ENCODE measurements at regions not wholly inside any gene's neighbourhood (a gene's known extent, or its start where the extent isn't known, plus 50 kb on each side); places are given as distances from the start of the nearest gene placed in this dataset.

GRCh38 chr17:71482625-71483024 lies 638.2 kb upstream of the SOX9 start:
- WGBS, 2 experiments (ENCODE audit: extremely low coverage in 1 of 2, insufficient coverage in 1 of 2, insufficient read length in 1 of 2, insufficient replicate concordance in 2 of 2, low coverage in 1 of 2, low lambda C conversion rate in 2 of 2, missing lambda C conversion rate in 1 of 2): 94% methylated on average over 1 of the region's 1 CpG; no CpG with 5 or more reads in 1 of the 2 experiments
- Histone ChIP-seq H3K79me2 (ENCODE audit: control insufficient read depth in 1 of 2, insufficient read depth in 2 of 2, low read length in 2 of 2) (no peaks in the 10 kb centered on the region), H2AFZ (ENCODE audit: low read length) (no peak overlapping the region), H2BK15ac (ENCODE audit: low read length) (no peak overlapping the region), H3K4me3 (ENCODE audit: extremely low read depth in 1 of 4, insufficient read depth in 2 of 4, low read depth in 3 of 4, low read length in 4 of 4) (no peak overlapping the region), H3K27me3 (replicated peaks in 1 of 4; ENCODE audit: control insufficient read depth in 3 of 4, extremely low read depth in 1 of 4, insufficient read depth in 3 of 4, low read length in 3 of 4) (no peaks in the 10 kb centered on the region), H3K36me3 (ENCODE audit: control insufficient read depth in 2 of 4, insufficient read depth in 4 of 4, low read length in 3 of 4) (no peaks in the 10 kb centered on the region), H3K4me2 (ENCODE audit: insufficient read depth in 1 of 2, low read depth in 2 of 2, low read length in 2 of 2) (no peak overlapping the region), H2AK5ac (ENCODE audit: low read depth, low read length) (no peak overlapping the region), H3K23ac (ENCODE audit: insufficient read length) (no peak overlapping the region), H4K91ac (replicated peaks; ENCODE audit: insufficient read length, low read length) (no peak overlapping the region), H4K5ac (ENCODE audit: insufficient read length, low read depth, low read length) (no peak overlapping the region), H3K14ac (ENCODE audit: insufficient read length) (no peak overlapping the region), H2BK20ac (ENCODE audit: low read length) (no peak overlapping the region), H3K56ac (replicated peaks; ENCODE audit: insufficient read length, low read depth, low read length) (no peak overlapping the region), H3K9me3 (ENCODE audit: insufficient read depth in 2 of 2, low read depth in 1 of 2, low read length in 1 of 2) (no peaks in the 10 kb centered on the region), H3K9ac (replicated peaks in 1 of 4; ENCODE audit: extremely low read depth in 1 of 4, low read depth in 3 of 4, low read length in 3 of 4) (no peak overlapping the region), H4K8ac (ENCODE audit: extremely low read depth, insufficient read depth, low read length) (no peak overlapping the region), H3K4ac (replicated peaks; ENCODE audit: insufficient read length, low read depth, low read length) (no peak overlapping the region), H3K4me1 (replicated peaks in 1 of 4; ENCODE audit: control insufficient read depth in 3 of 4, insufficient read depth in 4 of 4, low read length in 3 of 4) (no peaks in the 10 kb centered on the region), H3K27ac (ENCODE audit: low read depth, low read length) (no peak overlapping the region), H3K79me1 (ENCODE audit: low read depth, low read length) (no peaks in the 10 kb centered on the region), H3K18ac (ENCODE audit: extremely low read depth, low read length) (no peak overlapping the region), H2BK5ac (ENCODE audit: low read depth, low read length) (no peak overlapping the region), H2BK120ac (replicated peaks; ENCODE audit: low read depth, low read length) (no peak overlapping the region), H3K23me2 (ENCODE audit: low read depth, low read length) (no peaks in the 10 kb centered on the region), H4K20me1 (replicated peaks in 1 of 2; ENCODE audit: control insufficient read depth in 1 of 2, insufficient read depth in 2 of 2, low read length in 2 of 2) (no peaks in the 10 kb centered on the region), H2BK12ac (ENCODE audit: low read depth, low read length) (no peak overlapping the region)
- FAIRE-seq (no peak), DNase-seq (ENCODE audit: low read depth in 1 of 2, low spot score in 2 of 2) (no peak)
- CTCF ChIA-PET (ENCODE audit: partially characterized antibody): interaction anchor here (0.9 to 5.4 kb wide), 2 partner anchors 8 to 383 kb away, joined by 3 to 33 read pairs; no protein-coding TSS in a partner anchor
- POLR2A ChIA-PET (ENCODE audit: partially characterized antibody): no interaction called here
- TF ChIP-seq EGR1 (IDR thresholded peaks at IDR 0.05; ENCODE audit: borderline replicate concordance, low read depth, low read length): no peak
- TF ChIP-seq, protein P1, sequence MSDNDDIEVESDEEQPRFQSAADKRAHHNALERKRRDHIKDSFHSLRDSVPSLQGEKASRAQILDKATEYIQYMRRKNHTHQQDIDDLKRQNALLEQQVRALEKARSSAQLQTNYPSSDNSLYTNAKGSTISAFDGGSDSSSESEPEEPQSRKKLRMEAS (IDR thresholded peaks at IDR 0.05): no peak
